ENCODE measurements at regions not wholly inside any gene's neighbourhood (a gene's known extent, or its start where the extent isn't known, plus 50 kb on each side); places are given as distances from the start of the nearest gene placed in this dataset.

- no peak for TF ChIP-seq POLR2A (IDR thresholded peaks at IDR 0.05; ENCODE audit: low read length)
- TF ChIP-seq GATA1 (IDR thresholded peaks at IDR 0.05; ENCODE audit: low read depth, low read length): no peak
Measured at GRCh38 chr9:32716425-32716824, 66.9 kb upstream of the TMEM215 start.

Data from erythroblast (primary cell).